HG03025 (cell line): ENCODE measurements at regions not wholly inside any gene's neighbourhood (a gene's known extent, or its start where the extent isn't known, plus 50 kb on each side); places are given as distances from the start of the nearest gene placed in this dataset.

ENCODE experiments used
- ATAC-seq: cut with Tn5 transposase; IDR thresholded peaks from one replicate; pipeline ENCODE4 v1.9.1; 2021; ENCODE audit warnings: mild to moderate bottlenecking, moderate library complexity; ENCODE audit not compliant: unreplicated experiment, low FRiP score

DNA sequence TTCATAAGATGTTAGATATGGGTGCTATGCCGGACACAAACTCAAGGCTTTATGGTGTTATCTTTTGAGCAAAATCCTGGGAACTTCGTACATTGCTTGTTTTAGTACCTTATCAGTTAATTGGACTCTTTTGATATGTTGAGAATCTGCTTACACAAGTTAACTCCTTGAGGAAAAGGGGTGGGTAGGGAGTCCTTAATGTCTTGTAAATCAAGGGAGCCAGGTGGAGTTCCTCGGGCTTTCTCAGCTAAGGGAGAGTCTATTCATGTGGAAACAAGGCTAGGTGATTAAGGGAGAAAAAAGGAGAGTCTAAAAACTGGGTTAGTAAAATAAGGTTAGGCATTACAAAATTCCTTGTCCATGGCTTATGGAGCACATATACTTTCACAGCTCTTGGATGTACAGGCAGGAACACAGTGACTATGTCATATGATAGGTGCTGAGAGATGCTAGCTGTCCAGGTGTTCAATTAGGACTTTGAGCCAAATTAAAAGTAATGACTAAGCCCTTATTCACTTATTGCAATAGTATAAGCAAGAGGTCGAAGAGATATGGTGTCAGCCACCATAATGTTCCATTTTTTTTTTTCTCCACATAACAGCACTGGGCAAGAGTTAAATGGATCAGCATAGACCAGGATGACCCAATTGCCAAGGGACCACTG, 59.5 kb upstream of the DYNAP start:
- no peak for ATAC-seq

DNA sequence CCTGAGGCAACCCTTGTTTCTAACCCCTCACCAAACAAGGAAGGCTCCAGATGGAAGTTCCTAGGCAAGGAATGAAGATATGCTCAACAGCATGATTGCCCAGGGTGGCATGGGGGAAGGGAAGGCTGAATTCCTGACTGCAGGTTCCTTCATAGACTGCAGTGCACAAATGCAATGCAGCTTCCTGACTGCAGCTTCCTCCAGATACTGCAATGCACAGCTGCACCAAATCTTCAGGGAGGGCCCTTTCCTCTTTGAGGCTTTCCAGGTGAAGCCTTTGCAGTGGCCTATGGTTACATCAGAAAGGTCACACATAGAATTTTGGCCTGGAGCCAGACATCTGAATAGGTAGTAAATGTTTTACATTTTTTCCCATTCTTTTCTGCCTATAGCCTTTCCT, 58.8 kb upstream of the DYNAP start:
- no peak for ATAC-seq

DNA sequence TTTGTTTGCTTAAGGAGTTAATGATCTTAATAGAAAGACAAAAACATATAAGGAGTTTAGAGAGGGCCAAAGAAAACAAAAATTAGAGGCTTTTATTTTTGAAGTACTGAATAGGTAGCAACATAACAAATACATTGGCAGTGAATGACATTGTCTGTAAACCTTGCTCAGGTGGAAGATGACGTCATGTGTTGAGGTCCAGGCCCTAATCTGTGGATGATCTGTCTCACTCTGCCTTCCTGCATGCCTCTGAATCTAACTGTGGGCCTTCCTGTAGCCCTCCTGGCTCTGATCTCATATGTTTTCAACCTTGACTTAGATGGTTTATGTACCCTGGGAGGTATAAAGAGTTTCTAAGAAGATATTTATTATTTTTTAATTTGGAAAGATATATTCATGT, 58.1 kb upstream of the DYNAP start:
- no peak for ATAC-seq
